Mesenchymal stem cell (in vitro differentiated cells and primary cell): ENCODE measurements at regions not wholly inside any gene's neighbourhood (a gene's known extent, or its start where the extent isn't known, plus 50 kb on each side); places are given as distances from the start of the nearest gene placed in this dataset.

Experiments used
- DNase-seq: peaks from one replicate; pipeline ENCODE4 v3.0.0-alpha.2; 2013
- H2AFZ ChIP-seq: one replicate; pipeline ENCODE4 v1.6.1; 2013; ENCODE audit warnings: low read depth, mild to moderate bottlenecking, control low read depth, inconsistent platforms, low read length, moderate library complexity
- H2AK5ac ChIP-seq: 2 replicates; pipeline ENCODE4 v1.6.1; 2013; ENCODE audit warnings: low read length, moderate library complexity, mild to moderate bottlenecking, inconsistent platforms; ENCODE audit not compliant: severe bottlenecking
- H2BK120ac ChIP-seq: one replicate; pipeline ENCODE4 v1.6.1; 2013; ENCODE audit warnings: low read depth, mild to moderate bottlenecking, inconsistent platforms, low read length, moderate library complexity
- H2BK12ac ChIP-seq, 2 experiments: one replicate each; pipeline ENCODE4 v1.6.1; 2013; ENCODE audit warnings: inconsistent platforms in 2 of 2, low read length in 2 of 2, mild to moderate bottlenecking in 2 of 2, moderate library complexity in 2 of 2, control low read depth in 1 of 2
- H2BK15ac ChIP-seq: one replicate; pipeline ENCODE4 v1.6.1; 2013; ENCODE audit warnings: mild to moderate bottlenecking, low read depth, inconsistent platforms; ENCODE audit not compliant: poor library complexity, severe bottlenecking
- H2BK5ac ChIP-seq: 2 replicates; pipeline ENCODE4 v1.6.1; 2013; ENCODE audit warnings: low read depth, mild to moderate bottlenecking, low read length, control low read depth, inconsistent platforms; ENCODE audit not compliant: poor library complexity, severe bottlenecking
- H3K14ac ChIP-seq, 2 experiments: one replicate each; pipeline ENCODE4 v1.6.1; 2013; ENCODE audit warnings: inconsistent platforms in 2 of 2, low read length in 2 of 2, control low read depth in 1 of 2, mild to moderate bottlenecking in 1 of 2, moderate library complexity in 1 of 2
- H3K18ac ChIP-seq, 2 experiments: one replicate each; pipeline ENCODE4 v1.6.1; 2013; ENCODE audit warnings: inconsistent platforms in 2 of 2, low read length in 2 of 2, control low read depth in 1 of 2, low read depth in 1 of 2, mild to moderate bottlenecking in 1 of 2
- H3K23ac ChIP-seq, 2 experiments: one replicate each; pipeline ENCODE4 v1.6.1; 2013; ENCODE audit warnings: inconsistent platforms in 2 of 2, low read length in 2 of 2, mild to moderate bottlenecking in 2 of 2, moderate library complexity in 2 of 2, control low read depth in 1 of 2
- H3K27ac ChIP-seq: 2 replicates; pipeline ENCODE4 v1.5.1; 2013; ENCODE audit warnings: mild to moderate bottlenecking, moderate library complexity, low read length, control low read depth, inconsistent platforms; ENCODE audit not compliant: poor library complexity, severe bottlenecking
- H3K27me3 ChIP-seq, 2 experiments: 2 replicates each; pipeline versions ENCODE4 v1.6.1 to v1.7.0; 2013; ENCODE audit warnings: low read length in 2 of 2, mild to moderate bottlenecking in 2 of 2, moderate library complexity in 2 of 2, control low read depth in 1 of 2, inconsistent platforms in 1 of 2; ENCODE audit not compliant: control insufficient read depth in 1 of 2, insufficient read depth in 1 of 2
- H3K36me3 ChIP-seq, 2 experiments: 2 replicates each; pipeline versions ENCODE4 v1.6.1 to v1.7.0; 2013; ENCODE audit warnings: low read length in 2 of 2, control low read depth in 1 of 2, inconsistent platforms in 1 of 2, low read depth in 1 of 2, mild to moderate bottlenecking in 1 of 2; ENCODE audit not compliant: insufficient read depth in 2 of 2, control insufficient read depth in 1 of 2
- H3K4ac ChIP-seq, 2 experiments: one replicate each; pipeline ENCODE4 v1.6.1; 2013; ENCODE audit warnings: inconsistent platforms in 2 of 2, low read length in 2 of 2, mild to moderate bottlenecking in 2 of 2, moderate library complexity in 2 of 2, control low read depth in 1 of 2, low read depth in 1 of 2
- H3K4me1 ChIP-seq: 2 replicates; pipeline ENCODE4 v1.6.1; 2013; ENCODE audit warnings: low read depth, low read length, control low read depth; ENCODE audit not compliant: control insufficient read depth, insufficient read depth
- H3K4me2 ChIP-seq: 2 replicates; pipeline ENCODE4 v1.6.1; 2013; ENCODE audit warnings: low read length, mild to moderate bottlenecking, inconsistent platforms; ENCODE audit not compliant: poor library complexity, severe bottlenecking
- H3K4me3 ChIP-seq, 2 experiments: 2 replicates each; pipeline versions ENCODE4 v1.5.1 to v1.7.0; 2013; ENCODE audit warnings: low read length in 2 of 2, mild to moderate bottlenecking in 2 of 2, control low read depth in 1 of 2, low read depth in 1 of 2; ENCODE audit not compliant: insufficient read depth in 1 of 2
- H3K79me1 ChIP-seq: replicated peaks from 2 replicates; pipeline ENCODE4 v1.6.1; 2013; ENCODE audit warnings: mild to moderate bottlenecking, control low read depth, low read length, inconsistent platforms; ENCODE audit not compliant: poor library complexity, severe bottlenecking
- H3K9ac ChIP-seq: 2 replicates; pipeline ENCODE4 v1.7.0; 2013; ENCODE audit warnings: mild to moderate bottlenecking, low read length, moderate library complexity
- H3K9me3 ChIP-seq: 2 replicates; pipeline ENCODE4 v1.7.0; 2013; ENCODE audit warnings: mild to moderate bottlenecking, low read length; ENCODE audit not compliant: control insufficient read depth
- H4K8ac ChIP-seq: one replicate; pipeline ENCODE4 v1.6.1; 2013; ENCODE audit warnings: inconsistent platforms, mild to moderate bottlenecking, low read length, moderate library complexity
- H4K91ac ChIP-seq: one replicate; pipeline ENCODE4 v1.6.1; 2013; ENCODE audit warnings: mild to moderate bottlenecking, low read length, inconsistent platforms
- WGBS: methylation state at CpG from one replicate; pipeline ENCODE4 v1.1.7; 2013; ENCODE audit warnings: mixed read lengths; 5-methylcytosine and 5-hydroxymethylcytosine counted together

GRCh38 chr11:115699326-115699725 lies 195.1 kb upstream of the CADM1 start:
- H2AFZ ChIP-seq, result no peak overlapping the region
- no peak overlapping the region for H3K27ac ChIP-seq
- no peak overlapping the region for H2BK120ac ChIP-seq
- H3K9ac ChIP-seq, result no peak overlapping the region
- H3K27me3 ChIP-seq, result peaks cover 10 to 14% of the 10 kb centered on the region in 2 experiments
- H4K8ac ChIP-seq, result no peak overlapping the region
- peaks cover 8% of the 10 kb centered on the region for H3K4me1 ChIP-seq
- DNase-seq, result no peak
- H3K14ac ChIP-seq, result no peak overlapping the region
- no peaks in the 10 kb centered on the region for H3K79me1 ChIP-seq
- H2BK12ac ChIP-seq, result no peak overlapping the region
- no peak overlapping the region for H3K4me2 ChIP-seq
- H3K36me3 ChIP-seq, result no peaks in the 10 kb centered on the region
- no peak overlapping the region for H2BK15ac ChIP-seq
- no peak overlapping the region for H3K4me3 ChIP-seq
- no peak overlapping the region for H4K91ac ChIP-seq
- H3K18ac ChIP-seq, result no peak overlapping the region
- H3K4ac ChIP-seq, result no peak overlapping the region
- H2BK5ac ChIP-seq, result no peak overlapping the region
- WGBS, result 73% methylated on average over 5 of the region's 5 CpGs
- H3K23ac ChIP-seq, result no peak overlapping the region
- H2AK5ac ChIP-seq, result no peak overlapping the region
- H3K9me3 ChIP-seq, result no peaks in the 10 kb centered on the region

- H3K9me3 ChIP-seq, result no peaks in the 10 kb centered on the region
- no peak overlapping the region for H2BK15ac ChIP-seq
- no peak overlapping the region for H2BK12ac ChIP-seq
- H3K14ac ChIP-seq, result no peak overlapping the region
- H3K27me3 ChIP-seq, result peaks cover 10 to 14% of the 10 kb centered on the region in 2 experiments
- WGBS, result 83% methylated on average over 4 of the region's 4 CpGs
- H2AK5ac ChIP-seq, result no peak overlapping the region
- H3K4ac ChIP-seq, result no peak overlapping the region
- H2BK5ac ChIP-seq, result no peak overlapping the region
- H4K91ac ChIP-seq, result no peak overlapping the region
- H3K4me3 ChIP-seq, result no peak overlapping the region
- H2BK120ac ChIP-seq, result no peak overlapping the region
- H3K79me1 ChIP-seq, result no peaks in the 10 kb centered on the region
- DNase-seq, result no peak
- no peak overlapping the region for H3K9ac ChIP-seq
- H3K23ac ChIP-seq, result no peak overlapping the region
- peaks cover 8% of the 10 kb centered on the region for H3K4me1 ChIP-seq
- H3K4me2 ChIP-seq, result no peak overlapping the region
- H2AFZ ChIP-seq, result no peak overlapping the region
- H3K18ac ChIP-seq, result no peak overlapping the region
- no peaks in the 10 kb centered on the region for H3K36me3 ChIP-seq
- no peak overlapping the region for H4K8ac ChIP-seq
- H3K27ac ChIP-seq, result no peak overlapping the region
Observed at GRCh38 chr11:115698243-115698642, 194.0 kb upstream of the CADM1 start.

- no peak overlapping the region for H3K9ac ChIP-seq
- H3K79me1 ChIP-seq, result no peaks in the 10 kb centered on the region
- no peak overlapping the region for H3K4ac ChIP-seq
- H3K18ac ChIP-seq, result no peak overlapping the region
- no peak overlapping the region for H4K91ac ChIP-seq
- H2BK120ac ChIP-seq, result no peak overlapping the region
- no peak overlapping the region for H2AK5ac ChIP-seq
- DNase-seq, result no peak
- no peak overlapping the region for H4K8ac ChIP-seq
- H3K4me3 ChIP-seq, result no peak overlapping the region
- H3K23ac ChIP-seq, result no peak overlapping the region
- H3K36me3 ChIP-seq, result no peaks in the 10 kb centered on the region
- peaks cover 13 to 14% of the 10 kb centered on the region in 2 experiments for H3K27me3 ChIP-seq
- H3K4me2 ChIP-seq, result no peak overlapping the region
- H3K4me1 ChIP-seq, result peaks cover 4% of the 10 kb centered on the region
- no peak overlapping the region for H3K14ac ChIP-seq
- no peak overlapping the region for H2BK12ac ChIP-seq
- H2BK15ac ChIP-seq, result no peak overlapping the region
- H2AFZ ChIP-seq, result no peak overlapping the region
- H3K27ac ChIP-seq, result no peak overlapping the region
- no peaks in the 10 kb centered on the region for H3K9me3 ChIP-seq
- WGBS, result 66% methylated on average over 4 of the region's 4 CpGs
- no peak overlapping the region for H2BK5ac ChIP-seq
Observed at GRCh38 chr11:115696563-115696962, 192.3 kb upstream of the CADM1 start.

GRCh38 chr11:115695677-115696364 lies 191.6 kb upstream of the CADM1 start:
- Histone ChIP-seq H3K4me1 (no peaks in the 10 kb centered on the region), H4K91ac (no peak overlapping the region), H3K79me1 (no peaks in the 10 kb centered on the region), H3K27me3 (peaks cover 13 to 14% of the 10 kb centered on the region in 2 experiments), H3K27ac (no peak overlapping the region), H2BK12ac (no peak overlapping the region), H2BK5ac (no peak overlapping the region), H3K9me3 (no peaks in the 10 kb centered on the region), H2BK15ac (no peak overlapping the region), H4K8ac (no peak overlapping the region), H3K4me3 (no peak overlapping the region), H3K4ac (no peak overlapping the region), H3K18ac (peak overlapping the region in 1 of 2 experiments; percentile 28), H3K9ac (no peak overlapping the region), H3K36me3 (no peaks in the 10 kb centered on the region), H3K14ac (no peak overlapping the region), H2AFZ (no peak overlapping the region), H3K4me2 (no peak overlapping the region), H2BK120ac (no peak overlapping the region), H3K23ac (no peak overlapping the region), H2AK5ac (peak overlapping the region; percentile 18)
- DNase-seq, result no peak
- 46% methylated on average over 5 of the region's 5 CpGs for WGBS
